GM18499 (cell line): ENCODE measurements at regions not wholly inside any gene's neighbourhood (a gene's known extent, or its start where the extent isn't known, plus 50 kb on each side); places are given as distances from the start of the nearest gene placed in this dataset.
"Not testable (repeated sequence)": the region's sequence is repeated elsewhere in the genome, so short reads cannot be mapped to it uniquely, and the experiment has no call there.

Experiments used
- ATAC-seq: cut with Tn5 transposase; IDR thresholded peaks from one replicate; pipeline ENCODE4 v1.9.1; 2021; ENCODE audit warnings: moderate number of reproducible peaks; ENCODE audit not compliant: insufficient read depth, unreplicated experiment

DNA sequence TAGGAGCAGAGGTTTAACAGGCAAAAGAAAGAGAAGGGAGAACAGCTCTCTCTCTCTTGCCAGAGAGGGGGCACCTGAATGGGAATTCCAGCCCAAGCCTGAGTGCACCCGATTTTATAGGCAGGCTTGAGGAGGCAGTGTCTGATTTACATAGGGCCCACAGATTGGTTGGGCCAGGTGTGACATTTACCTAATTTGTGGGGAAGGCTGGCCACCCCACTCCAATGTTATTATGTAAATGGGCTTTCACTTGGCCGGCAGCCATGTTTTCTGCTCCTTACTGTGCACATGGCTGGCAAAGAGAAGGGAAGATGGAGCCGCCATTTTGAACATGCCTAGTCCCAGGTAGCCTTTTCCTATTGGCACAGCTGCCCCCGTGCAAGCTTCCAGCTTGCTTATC lies 735.5 kb upstream of the AUTS2 start:
- ATAC-seq: no peak

DNA sequence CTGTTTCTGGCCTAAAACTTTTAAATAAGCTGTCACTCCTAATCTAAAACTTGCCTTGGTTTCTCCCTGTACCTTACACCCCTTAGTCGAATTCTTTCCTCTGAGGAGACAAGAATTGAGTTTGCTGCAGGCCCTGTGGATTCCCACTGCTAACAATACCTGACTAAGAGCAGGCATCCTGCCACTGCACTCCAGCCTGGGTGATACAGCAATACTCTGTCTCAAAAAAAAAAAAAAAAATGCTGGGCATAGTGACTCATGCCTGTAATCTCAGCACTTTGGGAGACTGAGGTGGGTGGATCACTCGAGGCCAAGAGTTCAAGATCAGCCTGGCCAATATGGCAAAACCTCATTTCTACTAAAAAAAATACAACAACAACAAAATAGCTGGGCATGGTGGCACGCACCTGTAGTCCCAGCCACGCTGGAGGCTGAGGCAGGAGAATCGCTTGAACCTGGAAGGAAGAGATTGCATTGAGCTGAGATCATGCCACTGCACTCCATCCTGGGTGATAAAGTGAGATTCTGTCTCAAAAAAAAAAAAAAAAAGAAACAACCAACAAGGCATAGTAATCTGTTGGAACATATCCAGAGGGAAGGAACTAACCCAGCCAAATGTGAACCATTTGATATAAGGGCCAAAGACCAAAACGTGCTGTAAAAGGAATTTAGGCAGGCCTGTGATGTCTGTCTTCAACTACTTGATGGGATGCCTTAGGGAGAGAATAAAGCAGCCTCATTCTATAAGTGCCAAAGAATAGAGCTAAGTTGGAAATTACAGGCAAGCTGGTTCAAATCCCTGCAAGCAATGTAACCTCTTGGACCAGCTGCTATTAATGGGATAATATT lies 732.7 kb upstream of the AUTS2 start:
- no peak for ATAC-seq

DNA sequence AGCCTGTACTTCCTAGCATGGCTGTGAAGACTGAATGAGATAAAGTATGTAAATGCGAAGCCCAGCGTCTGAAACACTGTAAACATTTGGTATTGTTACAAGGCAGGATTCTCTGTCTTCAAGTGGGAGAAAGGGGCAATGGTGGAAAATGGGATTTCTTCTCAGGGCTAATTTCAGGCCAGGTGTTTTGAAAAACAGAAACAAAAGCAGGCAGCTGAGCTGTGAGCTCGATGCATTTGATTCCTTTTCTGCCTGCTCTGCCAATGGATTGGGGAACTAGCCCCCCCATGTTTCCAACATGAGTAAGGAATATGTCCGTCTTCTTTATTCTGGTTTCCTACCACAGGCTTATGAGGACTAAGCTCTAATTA lies 732.1 kb upstream of the AUTS2 start:
- no peak for ATAC-seq

DNA sequence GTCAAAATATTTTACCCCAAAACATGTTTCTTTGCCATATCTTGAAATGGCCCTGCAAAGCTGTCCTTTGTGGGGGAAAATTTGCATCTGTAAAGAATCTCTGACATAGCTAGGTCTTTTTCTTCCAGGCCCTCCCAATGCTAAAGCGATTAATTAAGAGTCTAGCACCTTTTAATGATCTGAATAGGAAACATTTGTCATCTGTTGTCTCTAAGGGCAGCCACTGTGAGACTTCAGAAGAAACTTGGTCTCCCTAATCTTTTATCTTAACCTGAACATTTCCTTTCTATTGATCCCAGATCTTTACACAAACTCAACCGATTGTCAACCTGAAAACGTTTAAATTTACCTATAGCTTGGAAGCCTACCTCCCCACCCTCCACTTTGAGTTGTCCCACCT lies 731.6 kb upstream of the AUTS2 start:
- ATAC-seq: not testable (repeated sequence)

DNA sequence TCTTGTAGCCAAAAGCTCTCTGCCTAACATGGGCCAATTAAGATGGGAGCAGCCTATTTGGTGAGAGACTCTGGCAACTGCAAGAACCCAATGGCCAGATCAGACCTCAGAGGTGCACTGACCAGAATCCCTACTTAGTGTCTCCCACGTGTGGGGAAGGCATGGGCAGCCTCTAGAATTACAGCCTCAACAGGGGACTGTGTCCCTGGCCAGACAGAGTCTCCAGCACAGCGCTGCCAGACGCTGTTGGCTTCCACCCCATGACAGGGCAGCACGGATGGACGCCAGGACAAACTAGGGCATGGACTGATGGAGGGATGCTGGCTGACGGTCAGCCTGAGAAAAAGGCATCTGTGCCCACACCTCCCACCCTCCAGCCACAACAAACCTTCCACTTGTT lies 729.3 kb upstream of the AUTS2 start:
- no peak for ATAC-seq

DNA sequence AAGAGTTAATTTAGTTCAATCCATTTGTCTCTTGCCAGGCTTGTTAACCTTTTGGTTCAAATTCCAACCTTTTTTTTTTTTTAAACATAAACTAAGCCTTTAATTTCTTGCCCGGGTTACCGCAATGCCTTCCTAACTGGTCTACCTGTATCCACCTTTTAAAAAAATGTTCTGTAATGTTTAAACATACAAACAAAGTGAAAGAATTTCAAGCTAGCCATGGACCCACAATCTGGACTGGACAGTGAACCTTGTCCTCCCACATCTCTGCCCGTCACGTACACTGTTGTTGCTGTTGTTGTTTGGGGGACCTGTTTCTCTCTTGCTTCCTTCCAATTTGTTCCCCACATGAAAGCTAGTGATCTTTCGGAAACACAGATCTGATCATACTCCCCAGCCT lies 724.7 kb upstream of the AUTS2 start:
- ATAC-seq: no peak

DNA sequence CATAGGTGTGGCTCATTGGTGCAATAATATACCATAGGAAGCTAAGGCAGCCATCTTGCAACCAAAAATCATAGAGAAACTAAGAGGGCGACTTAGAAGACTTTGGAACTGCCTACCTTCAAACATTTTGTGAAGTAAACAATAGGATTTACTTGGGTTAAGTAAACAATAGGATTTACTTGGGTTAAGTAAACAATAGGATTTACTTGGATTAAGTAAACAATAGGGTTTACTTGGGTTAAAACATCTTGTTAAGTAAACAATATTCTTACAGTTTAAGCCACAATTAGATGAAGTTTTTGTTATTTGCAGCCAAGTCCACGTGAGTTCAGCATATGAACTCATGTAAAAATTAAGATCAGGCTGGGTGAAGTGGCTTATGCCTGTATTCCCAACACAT lies 722.4 kb upstream of the AUTS2 start:
- ATAC-seq: no peak

DNA sequence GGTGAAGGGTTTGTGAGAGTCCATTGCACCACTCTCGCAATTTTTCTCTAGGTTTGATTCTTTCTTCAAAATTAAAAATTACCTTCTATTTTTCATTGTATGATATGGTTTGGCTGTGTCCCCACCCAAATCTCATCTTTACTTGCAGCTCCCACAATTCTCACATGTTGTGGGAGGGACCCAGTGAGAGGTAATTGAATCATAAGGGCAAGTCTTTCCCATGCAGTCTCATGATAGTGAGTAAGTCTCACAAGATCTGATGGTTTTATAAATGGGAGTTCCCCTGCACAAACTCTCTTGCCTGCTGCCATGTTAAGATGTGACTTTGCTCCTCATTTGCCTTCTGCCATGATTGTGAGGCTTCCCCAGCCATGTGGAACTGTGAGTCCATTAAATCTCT lies 711.2 kb upstream of the AUTS2 start:
- not testable (repeated sequence) for ATAC-seq

DNA sequence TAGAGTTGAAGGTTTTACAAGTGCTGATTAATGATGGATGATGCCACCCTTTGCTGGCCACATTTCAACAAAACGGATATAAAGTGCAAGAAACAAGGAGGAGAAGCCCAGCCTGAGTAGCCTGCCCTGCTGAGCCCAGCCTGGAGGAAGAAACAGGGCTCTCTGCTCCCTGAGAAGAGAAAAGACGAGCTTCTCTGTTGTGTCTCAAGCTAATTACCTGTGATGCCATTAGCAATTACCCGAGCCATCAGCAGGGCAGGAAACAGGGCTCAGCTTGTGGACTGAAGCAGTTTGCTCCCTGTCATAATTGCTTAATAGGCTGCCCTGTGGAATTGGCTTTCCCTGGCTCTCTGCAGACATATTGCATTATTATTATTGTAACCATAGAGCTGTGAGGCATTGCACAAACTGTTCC lies 709.3 kb upstream of the AUTS2 start:
- ATAC-seq: no peak

DNA sequence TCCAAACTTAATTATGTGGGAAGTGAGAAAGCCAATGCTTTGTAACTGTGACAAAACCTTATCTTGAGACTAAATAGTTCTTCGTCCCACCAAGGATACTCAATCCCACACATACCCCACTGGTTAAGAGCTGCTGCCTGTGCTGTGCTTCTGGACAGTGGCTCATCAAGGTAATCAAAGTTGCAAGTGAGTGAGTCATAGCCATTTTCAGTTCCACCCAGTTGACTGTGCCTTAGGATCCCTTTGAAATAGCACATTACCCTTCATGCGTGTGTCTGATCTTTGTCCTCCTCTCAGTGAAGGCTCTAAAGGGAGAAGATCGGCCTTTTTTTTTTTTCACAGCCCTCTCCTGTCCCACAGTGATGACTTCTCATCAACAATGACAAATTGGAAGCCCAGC lies 706.0 kb upstream of the AUTS2 start:
- no peak for ATAC-seq

DNA sequence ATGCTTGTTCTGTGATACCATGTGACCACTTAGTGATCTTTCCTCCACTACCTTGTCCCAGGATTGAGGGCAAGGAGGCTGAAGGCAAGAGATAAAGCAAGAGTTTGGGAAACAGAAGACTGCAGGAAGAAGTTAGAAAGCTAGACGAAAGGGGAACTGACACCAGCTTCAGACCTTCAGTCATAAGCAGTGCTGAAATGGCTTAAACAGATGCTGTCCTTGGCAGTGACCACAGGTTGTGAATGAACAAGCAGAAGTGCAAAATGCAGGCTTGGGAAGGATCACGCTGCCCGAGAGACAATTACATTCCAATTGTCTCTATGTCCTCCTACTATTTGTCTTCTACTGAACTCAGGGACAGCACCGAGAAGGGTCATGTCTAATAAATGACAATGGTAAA lies 704.9 kb upstream of the AUTS2 start:
- no peak for ATAC-seq

DNA sequence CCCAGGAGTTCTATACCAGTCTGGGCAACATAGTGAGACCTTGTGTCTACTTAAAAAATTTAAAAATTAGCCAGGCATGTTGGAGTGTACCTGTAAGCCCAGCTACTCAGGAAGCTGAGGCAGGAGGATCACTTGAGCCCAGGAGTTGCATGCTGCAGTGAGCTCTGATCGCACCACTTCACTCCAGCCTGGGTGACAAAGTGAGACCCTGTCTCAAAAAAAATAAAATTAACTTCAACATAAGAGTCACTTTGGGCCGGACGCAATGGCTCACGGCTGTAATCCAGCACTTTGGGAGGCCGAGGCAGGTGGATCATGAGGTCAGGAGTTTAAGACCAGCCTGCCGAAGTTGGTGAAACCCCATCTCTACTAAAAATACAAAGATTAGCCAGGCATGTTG lies 699.1 kb upstream of the AUTS2 start:
- not testable (repeated sequence) for ATAC-seq

DNA sequence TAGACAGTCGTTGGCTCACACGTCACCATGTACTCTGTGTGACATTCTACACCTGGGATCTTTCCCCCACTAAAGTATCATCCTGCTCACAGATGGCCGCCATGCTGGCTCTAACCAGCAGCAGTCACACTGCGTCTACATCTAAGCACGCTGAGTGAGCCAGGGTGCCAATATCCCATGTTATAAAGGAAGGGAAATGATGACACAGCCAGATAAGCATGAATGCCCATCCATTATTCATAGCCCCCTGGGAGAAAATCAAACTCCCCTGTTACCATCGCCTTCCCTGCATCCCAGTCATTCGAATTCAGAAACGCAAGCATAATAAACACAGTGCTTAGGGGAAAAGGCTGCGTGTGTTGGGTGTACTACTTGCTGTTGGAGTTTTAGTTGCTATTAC lies 698.2 kb upstream of the AUTS2 start:
- ATAC-seq: no peak

DNA sequence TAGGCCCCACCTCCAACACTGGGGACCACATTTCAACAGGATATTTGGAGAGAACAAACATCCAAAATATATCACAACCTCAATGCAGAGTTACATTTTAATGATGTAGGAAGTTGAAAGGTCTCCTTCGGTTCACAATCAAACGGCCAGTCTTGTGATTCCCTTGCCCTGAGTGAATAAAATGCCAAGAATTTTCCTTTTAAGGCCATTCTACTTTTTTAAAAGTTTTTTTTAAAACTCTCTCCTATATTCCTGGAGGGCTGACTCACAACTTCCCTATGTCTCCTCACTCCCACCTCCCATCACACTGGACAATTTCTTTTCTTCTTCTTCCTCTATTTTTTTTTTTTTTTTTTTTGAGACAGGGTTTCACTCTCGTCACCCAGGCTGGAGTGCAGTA lies 693.6 kb upstream of the AUTS2 start:
- ATAC-seq: no peak

DNA sequence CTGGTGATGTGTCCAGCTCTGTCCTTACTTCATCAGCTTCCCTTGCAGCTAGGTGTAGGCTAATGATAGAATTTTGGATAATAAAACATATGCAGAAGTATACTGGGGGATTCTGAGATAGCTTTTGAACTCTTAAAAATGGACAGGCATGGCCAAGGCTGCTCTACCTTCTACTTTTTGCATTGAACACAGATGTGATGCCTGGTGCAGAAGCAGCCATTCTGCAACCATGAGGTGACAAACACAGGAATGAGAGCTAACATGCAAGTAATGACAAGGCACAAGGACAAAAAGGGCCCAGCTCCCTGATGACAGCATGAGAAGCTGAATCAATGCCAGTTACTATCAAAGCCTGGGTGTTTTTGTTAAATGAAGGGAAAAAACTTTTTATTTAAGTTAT lies 686.5 kb upstream of the AUTS2 start:
- no peak for ATAC-seq

DNA sequence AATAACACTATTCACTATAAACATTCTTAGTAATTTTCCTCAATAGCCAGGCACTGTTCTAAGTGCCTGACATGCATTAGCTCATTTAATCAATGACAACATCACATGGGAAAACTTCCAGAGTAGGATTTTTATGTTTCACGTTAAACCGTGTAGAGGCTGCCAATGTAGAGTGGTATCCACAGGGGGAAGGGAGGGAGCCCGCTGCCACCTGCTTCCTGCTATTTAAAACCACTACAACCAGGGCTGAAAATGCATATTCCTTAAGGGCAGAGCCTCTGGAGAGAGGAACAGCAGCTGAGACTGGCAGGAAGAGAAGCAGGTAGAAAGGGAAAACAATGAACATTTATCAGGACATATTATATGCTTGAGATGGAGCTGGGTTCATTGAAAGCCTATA lies 684.3 kb upstream of the AUTS2 start:
- no peak for ATAC-seq

DNA sequence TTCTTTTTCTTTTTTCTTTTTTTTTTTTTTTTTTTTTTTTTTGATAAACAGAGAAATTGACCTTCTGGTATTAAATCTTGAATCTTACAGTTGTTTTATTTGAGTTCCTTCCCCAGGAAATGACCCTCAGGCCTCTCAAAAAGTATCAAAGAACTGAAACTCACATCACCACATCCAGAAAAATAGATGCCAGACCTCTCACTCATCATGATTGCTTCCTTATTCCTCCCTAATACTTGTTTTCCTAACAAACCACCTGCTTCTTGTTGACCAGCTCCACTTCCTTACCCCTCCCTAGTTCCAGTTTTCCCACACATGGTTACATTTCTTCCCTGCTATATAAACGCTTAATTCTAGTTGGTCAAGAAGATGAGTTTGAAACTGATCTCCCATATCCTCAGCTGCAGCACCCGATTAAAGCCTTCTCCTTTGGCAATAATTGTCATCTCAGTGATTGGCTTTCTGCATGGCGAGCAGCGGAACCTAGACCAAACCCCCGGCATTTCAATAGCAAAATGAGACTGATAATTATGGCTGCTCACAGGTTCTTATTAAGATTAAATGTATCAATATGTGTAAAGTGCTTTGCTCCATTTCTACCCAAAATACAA lies 681.1 kb upstream of the AUTS2 start:
- no peak for ATAC-seq

DNA sequence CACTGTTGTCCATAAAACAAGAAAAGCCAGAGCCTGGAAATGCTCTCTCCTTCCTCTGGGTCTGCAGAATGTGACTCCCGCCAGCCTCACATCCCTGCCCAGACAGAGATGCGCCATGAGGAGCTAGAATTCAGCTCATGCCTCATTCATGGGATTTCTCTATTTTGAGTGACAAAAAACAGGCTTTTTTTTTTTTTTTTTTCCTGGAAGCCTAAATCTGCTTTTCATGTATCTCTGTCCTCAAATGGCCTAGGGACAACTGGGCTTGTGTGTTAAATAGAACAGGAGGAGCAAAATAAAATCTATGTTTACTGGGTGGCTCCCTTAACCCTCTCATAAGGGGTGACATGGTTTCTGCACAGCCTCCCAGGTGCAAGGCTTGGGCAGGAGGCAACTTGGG lies 679.7 kb upstream of the AUTS2 start:
- no peak for ATAC-seq

DNA sequence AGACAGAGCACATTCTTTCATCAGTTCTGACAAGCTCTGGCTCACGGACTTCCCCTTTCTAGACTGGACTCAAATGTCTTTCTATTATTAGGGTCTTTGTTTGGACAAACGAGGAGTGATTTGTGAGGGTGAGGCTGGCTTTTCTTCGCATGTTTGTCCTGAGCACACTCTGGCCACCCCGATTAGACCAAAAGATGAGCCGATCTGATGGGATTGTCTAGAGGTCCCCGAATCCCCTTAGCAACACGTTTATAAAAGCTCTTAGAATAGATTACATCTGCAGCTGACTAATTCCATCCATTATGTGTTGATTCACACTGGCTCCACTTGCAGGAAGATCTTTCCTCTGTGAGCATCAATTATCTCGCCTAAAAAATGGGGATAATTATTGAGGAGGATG lies 675.4 kb upstream of the AUTS2 start:
- no peak for ATAC-seq

DNA sequence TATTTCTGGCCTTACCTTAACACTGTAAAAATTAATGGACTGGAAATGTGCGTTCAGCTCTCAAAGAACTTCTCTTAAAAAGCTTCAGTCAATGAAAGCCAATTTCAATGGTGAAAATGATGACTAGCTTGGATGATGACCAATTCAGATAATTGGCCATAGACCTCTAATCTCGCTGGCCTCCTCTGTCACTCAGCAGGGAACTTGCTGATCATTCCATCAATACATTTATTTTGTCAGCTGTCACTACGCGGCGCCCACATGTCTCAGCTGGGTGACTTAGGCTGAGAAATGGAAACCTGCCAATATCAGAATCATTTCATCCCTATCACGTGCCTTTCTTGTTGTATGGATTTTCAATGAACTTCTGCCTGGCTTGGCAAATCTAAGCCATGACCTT lies 673.0 kb upstream of the AUTS2 start:
- no peak for ATAC-seq

DNA sequence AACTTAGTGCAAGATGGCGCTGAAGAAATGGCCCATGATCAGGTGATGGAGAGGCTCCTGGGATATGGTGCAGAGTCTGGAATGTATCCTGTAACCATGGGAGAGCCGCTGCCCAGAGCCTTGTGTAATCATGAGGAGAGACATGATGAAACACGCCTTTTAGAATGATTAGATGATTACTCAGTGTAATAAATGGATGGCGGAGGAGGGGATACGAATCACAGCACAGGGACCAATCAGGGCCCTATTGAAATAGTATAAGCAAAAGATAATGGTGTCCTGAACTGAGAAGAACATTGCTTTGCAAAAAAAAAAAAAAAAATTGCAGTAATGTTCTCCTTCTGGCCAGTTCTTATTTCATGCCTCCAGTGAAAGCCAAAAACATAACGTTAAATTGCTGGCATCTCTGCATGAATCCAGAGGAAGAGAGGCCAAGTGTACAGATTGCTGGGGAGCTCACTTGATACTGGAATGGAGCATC lies 668.5 kb upstream of the AUTS2 start:
- ATAC-seq: no peak

DNA sequence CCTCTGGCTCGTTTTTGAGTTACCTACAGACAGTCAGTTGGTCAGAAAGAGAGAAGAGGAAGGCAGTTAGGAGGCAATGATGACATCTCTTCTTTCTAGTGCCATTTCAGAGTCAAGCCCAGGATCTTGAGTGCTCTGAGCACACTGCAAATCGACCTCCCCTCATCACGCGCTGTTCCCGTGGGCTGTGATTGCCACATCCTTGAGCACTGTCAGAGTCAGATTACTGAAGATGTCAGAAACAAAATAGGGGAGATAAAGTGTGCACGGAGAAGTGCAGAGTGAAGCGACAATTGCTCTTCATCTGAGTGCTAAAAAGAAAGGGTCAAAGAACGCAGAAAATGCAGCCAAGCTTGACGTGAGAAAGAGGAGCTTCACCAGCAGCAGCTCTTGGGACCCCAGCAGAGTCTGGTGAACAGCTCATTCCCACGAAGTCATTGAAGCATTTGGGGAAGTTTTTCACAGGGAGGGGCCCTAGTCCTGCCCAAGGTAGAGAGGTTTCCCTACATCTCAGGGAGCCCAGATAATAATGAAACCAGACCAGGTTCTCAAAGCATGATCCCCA lies 661.7 kb upstream of the AUTS2 start:
- ATAC-seq: no peak
